ENCODE measurements at regions not wholly inside any gene's neighbourhood (a gene's known extent, or its start where the extent isn't known, plus 50 kb on each side); places are given as distances from the start of the nearest gene placed in this dataset.

DNA sequence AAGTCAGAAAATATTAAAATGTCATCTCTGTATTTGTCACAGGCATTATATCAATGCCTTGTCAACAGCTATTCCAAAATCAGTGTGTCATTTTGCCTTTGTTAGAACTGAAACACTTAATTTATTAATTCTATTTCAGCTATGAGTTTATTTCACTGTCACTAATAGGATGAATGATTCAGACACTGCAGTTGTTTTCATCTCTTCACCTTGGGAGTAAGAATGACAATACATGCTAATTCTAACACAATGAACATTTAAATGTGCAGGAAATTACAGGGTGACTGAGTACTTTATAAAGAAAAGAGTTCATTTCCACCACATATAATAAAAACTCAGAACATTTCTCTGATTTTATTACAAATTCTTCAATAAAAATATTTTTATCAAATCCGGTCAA is 109.7 kb downstream of the P2RY1 start:
- TF ChIP-seq CTCF (IDR thresholded peaks at IDR 0.05) = no peak
- TF ChIP-seq POLR2A (IDR thresholded peaks at IDR 0.05) = no peak
